Peyer's patch (tissue), 4 donors: ENCODE measurements at regions not wholly inside any gene's neighbourhood (a gene's known extent, or its start where the extent isn't known, plus 50 kb on each side); places are given as distances from the start of the nearest gene placed in this dataset.
"Not testable (repeated sequence)": the region's sequence is repeated elsewhere in the genome, so short reads cannot be mapped to it uniquely, and the experiment has no call there.

Experiments used
- CTCF ChIP-seq, 6 experiments: fragments of 450-650 bp in 4 of 6; fragments of 200-600 bp in 2 of 6; sonication (generic) in 1 of 6; IDR thresholded peaks; one replicate each; pipeline ENCODE4 v1.5.1; 2017 to 2019; ENCODE audit warnings: antibody characterized with exemption in 6 of 6, mild to moderate bottlenecking in 3 of 6, moderate library complexity in 1 of 6
- POLR2A ChIP-seq, 2 donors: fragments of 450-650 bp; IDR thresholded peaks; one replicate each; pipeline ENCODE4 v1.5.1; 2017; ENCODE audit warnings: antibody characterized with exemption in 2 of 2, mild to moderate bottlenecking in 2 of 2, moderate library complexity in 2 of 2

- not testable (repeated sequence) for TF ChIP-seq POLR2A, CTCF (IDR thresholded peaks at IDR 0.05)
Observed at GRCh38 chr12:30156833-30157232, 373.1 kb upstream of the TMTC1 start.
